ENCODE measurements at regions not wholly inside any gene's neighbourhood (a gene's known extent, or its start where the extent isn't known, plus 50 kb on each side); places are given as distances from the start of the nearest gene placed in this dataset.
"Not testable (repeated sequence)": the region's sequence is repeated elsewhere in the genome, so short reads cannot be mapped to it uniquely, and the experiment has no call there.

DNA sequence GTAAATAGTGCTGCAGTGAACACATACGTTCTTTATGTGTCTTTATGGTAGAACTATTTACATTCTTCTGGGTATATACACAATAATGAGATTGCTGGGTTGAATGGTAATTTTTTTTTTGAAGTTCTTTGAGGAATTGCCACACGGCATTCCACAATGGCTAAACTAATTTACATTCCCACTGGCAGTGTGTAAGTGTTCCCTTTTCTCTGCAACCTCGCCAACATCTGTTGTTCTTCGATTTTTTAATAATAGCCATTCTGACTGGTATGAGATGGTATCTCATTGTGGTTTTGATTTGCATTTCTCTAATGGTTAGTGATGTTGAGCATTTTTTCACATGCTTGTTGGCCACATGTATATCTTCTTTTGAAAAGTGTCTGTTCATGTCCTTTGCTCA lies 609.5 kb downstream of the DNAH5 start:
- not testable (repeated sequence) for DNase-seq

DNA sequence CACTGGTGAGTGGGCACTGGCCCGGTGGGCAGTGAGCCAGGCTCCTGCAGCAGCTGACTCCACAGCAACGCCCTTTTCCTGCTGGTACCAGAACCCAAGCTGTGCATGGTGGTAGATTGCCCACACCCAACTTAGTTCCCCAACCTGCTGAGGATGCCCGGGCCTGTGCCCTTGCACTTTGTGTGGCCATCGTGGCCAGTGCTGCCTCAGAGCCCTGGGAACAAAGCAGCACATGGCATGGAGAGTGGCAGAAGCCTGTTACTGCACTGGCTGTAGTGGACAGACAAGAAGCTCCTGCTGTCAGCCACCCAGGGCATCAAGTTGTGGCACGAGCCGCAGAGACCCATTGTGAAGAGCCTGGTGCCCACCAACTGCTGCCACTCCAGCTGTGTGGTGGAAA lies 612.9 kb downstream of the DNAH5 start:
- DNase-seq, result no peak

DNA sequence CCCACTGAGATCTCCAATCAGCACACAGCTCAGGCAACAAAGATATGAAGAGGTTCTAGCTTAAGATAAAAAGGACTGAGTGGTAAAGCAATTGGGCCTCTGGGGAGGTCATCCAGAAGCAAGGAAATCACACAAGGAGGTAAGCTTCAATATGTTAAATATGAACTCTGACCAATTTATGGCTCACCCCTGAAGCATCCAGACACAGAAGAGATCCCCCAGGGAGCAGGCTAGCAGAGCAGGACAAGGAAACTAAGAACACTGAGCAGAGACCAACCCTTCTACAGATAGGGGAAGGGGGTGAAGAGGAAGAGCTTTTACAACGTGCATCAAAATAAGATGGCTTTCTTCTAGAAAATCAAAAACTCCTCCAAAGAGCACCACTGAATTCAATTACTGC lies 616.2 kb downstream of the DNAH5 start:
- DNase-seq, result no peak

DNA sequence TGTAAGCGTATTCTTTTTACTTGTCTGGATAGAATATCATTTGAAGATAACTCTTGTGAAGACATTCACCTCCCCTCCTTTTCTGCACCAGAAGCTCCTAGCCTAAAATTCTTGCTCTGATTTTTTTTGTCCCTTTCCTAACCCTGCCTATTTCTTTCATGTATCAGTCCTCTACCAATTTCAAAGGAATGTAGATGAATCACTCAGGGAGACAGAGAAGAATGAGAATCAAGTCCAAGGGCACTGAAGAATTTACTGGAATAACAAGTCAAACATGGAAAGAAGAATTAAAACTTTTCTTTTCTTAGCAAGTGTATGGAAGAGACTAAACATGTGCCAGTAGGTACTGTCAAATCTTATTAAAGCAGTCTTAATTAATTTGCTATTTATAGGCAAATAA lies 618.7 kb downstream of the DNAH5 start:
- no peak for DNase-seq

DNA sequence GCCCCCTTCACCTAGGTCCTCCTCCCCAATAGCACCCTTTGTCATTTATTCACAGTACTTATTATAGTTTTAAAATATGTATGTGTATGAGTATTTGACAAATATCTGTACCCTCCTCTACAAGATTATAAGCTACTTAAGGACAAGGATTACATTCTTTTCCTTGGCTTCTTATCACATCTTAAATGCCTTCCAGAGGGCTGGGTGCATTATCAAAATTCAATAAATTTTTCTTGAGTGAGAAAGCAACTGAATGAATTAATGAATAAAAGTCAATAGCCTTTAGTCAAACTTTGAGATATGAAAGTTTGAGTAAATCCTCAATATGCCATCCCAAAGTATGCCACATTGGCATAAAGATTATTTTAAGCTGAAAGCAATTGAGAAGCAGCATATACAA lies 621.7 kb downstream of the DNAH5 start:
- DNase-seq, result no peak

DNA sequence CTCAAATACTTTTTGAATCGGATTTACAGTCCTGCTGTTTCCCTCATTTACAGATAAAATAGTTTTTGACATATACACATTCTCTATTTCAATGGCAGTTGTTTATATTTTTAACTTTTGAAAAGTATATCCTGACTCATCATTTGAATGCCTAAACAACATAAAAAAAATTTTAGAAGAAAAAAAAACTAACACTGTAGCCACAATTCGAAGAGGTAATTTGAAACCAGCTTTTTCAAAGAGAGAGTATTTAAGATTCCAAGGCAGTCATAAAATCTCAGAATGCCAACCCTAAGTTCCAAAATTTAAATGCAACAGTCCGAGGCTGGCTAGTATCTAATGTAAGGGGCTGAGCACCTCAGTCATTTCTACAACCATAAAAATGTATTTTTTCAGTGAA lies 626.8 kb downstream of the DNAH5 start:
- no peak for DNase-seq

DNA sequence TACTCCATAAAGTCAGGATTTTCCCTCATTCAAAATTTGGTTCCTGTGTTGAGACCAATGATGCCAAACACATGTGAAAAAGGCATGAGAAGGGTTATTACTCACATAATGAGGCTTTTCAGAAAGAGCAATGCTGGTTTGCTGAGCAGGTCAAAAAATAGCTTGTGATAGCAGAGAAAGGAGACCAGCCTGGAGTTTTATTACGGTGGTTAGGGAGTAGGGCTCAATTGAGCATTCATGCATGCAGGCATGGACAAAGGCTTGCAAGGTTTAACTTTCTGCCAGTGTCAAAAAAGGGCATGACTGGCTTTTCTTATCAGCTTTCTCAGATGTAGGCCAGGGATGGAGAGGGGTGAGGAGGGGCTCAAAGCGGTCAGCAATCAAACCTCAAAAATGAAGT lies 628.3 kb downstream of the DNAH5 start:
- peak; percentile 1 for DNase-seq

DNA sequence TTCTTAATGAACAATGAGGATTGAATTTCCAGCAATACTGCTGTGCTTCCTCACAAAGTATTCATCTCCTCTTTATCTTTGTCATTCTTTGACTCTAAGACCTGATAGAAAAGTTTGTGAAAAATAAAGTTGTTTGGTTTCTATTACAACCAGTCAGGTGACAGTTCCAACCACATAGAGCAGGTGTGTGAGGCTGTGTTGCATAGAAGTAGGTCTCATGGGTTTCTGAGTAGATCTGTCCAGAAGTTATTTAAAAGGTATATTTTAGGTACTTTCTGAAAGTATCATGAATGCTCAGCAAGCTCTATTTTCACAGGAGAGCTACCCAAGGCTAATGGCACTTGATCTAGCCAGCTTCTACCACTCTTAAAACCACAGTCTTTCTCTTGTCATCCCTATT lies 637.0 kb downstream of the DNAH5 start:
- DNase-seq, result no peak

DNA sequence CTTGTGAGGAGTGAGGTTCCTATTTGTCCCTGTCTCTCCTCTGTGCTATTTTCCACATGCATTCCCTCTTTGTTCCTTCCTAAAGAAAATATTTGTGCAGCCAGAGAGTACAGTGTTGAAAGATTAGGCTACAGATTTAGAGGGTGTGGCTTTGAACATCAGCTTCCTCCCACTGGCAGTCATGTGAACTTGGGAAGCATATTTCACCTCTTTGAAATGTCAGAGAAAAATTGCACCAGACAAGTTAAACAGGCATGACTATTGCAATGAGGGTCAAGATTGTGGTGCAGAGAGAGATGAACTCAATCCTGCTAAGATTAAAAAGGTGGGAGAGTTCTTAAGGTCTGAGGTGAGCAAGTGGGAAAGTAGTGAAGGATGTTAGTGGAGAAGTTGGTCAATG lies 641.0 kb downstream of the DNAH5 start:
- DNase-seq, result no peak

DNA sequence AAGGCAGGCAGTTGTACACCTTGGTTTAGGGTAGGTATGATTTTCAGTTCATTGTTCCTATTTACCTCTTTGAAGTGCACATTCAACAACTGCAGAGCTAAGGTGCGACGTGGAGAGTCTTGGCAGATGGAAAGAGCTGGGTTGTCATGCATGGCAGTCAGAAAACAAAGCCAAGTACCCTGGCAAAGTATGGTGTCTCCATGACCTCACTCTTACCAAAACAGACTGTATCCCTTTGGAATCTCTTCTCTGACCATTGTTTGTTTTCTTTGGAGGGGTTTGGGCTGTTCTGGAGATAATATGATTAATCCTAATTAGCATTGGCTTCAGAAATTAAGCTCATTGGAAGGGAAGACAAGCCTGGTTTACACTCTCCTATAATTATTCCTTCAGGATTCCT lies 665.7 kb downstream of the DNAH5 start:
- DNase-seq, result no peak

DNA sequence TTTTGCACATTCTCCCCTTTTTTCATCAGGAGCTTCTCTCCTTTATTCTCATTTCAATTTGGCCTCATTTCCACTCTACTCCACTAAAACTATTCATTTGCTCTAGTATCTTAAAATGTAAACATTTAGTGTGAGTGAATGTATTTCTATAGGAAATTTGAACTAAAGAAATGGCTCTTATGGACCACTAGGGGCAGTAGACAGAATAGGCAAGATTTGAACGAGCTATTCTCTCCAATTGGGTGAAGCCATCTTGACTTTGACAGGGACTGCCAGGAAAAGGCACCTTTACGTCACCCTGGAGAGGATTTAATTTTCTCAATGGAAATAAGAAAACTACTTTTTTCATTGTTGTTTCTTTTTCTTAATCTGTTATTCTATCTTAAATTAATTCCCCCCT lies 666.3 kb downstream of the DNAH5 start:
- no peak for DNase-seq

DNA sequence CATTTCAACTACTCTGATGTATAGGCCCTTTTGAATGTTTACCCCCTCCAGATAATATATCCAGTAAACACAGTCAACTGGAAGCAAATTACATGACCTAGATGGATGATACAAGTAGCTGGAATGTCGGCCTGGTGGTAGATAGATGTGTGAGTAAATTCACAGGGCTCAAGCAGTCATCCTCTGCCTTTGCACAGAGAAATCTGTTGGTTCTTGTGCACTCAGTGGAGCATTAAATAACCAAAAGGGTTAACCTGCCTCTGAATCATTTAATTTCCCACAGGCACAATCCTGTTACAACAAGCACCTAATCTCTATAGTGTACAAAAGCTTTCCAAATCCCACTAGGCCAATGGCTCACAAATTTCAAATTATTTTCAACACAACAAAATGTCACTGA lies 668.3 kb downstream of the DNAH5 start:
- DNase-seq, result no peak

DNA sequence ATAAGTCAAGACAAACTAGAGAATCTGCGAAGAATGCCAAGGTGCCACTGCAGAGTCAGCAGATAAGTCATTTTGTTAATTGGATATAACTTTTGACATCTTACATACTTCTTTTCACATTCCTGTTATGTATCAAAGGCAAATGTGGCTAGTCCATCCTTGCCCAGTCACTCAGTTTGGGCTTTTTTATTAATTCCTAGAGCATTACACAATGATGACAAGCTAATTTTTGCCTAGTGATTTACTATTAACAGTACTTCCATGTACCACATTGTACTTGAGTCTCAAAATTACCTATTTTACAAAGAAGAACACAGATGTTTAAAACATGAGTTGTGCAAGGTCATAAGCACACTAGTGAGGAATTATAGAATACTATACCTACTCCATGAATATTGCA lies 680.8 kb downstream of the DNAH5 start:
- no peak for DNase-seq

DNA sequence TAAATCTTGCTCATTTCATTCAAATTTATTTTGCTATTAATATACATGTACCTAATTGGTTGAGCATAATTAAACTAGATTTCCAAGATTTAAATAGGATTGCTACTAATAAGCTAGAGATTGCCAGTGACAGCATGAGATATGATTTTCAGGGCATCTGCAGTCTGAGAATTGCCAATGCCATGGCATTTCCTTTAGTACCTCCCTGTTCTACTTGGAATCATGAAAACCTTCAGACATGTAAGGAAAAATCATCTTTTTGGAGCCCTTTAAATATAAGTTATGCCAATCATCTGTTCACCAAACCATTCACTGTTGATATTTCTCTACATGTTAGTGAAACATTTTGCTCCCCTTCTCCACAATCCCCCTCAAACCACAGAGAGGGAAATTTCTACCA lies 691.4 kb downstream of the DNAH5 start:
- no peak for DNase-seq

DNA sequence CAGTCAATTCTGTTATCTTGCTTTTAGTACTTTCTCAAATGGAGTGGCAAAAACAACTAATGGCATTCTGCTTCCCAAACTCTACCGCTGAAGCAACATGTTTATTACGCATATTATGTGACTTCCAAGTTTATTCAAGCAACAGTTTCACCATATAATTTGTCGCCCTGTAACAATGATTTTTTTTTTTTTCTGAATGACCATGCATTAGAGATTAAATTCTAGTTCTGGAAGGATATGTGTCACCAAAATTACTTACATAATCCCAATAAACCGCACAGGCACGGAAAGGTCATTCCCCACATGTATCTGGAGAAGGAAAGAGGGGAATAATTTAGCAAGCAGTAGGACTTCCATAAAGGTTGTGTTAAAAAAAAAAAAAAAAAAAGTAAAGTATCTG lies 691.8 kb downstream of the DNAH5 start:
- DNase-seq, result no peak

DNA sequence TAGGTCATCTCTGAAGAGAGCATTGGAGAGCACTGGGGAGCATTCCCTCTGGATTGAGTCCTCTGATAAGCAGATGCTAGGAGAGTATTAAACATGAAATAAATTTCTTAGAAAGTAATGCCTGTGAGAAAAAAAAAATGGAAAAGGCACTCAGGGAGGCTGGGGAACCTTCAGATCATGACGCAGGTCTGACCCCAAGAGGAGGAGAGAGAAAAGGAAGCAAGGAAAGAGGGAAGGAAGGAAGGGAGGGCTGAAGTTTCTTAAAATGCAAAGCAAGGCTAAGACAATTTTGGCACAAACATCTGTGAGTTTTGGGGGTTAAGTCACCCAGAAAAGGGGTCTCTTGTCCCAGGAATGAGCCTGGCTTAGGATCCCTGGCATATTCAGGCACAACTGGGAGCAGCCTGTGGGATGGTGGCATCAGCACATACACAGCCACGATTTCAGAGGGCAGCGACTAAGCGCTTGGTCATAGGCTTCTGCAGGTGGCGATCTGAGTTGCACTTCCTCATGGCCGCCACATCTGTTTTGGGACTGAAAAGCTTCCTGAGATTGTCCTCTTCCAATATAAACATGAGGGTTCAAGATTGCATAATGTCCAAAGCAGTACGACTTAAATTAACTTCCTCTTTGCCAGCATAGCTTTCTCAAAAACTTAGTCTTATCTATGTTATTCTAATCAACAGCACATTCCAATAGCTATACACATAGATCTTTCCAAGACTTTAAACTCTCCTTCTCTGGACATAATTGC lies 692.7 kb downstream of the DNAH5 start:
- no peak for DNase-seq

DNA sequence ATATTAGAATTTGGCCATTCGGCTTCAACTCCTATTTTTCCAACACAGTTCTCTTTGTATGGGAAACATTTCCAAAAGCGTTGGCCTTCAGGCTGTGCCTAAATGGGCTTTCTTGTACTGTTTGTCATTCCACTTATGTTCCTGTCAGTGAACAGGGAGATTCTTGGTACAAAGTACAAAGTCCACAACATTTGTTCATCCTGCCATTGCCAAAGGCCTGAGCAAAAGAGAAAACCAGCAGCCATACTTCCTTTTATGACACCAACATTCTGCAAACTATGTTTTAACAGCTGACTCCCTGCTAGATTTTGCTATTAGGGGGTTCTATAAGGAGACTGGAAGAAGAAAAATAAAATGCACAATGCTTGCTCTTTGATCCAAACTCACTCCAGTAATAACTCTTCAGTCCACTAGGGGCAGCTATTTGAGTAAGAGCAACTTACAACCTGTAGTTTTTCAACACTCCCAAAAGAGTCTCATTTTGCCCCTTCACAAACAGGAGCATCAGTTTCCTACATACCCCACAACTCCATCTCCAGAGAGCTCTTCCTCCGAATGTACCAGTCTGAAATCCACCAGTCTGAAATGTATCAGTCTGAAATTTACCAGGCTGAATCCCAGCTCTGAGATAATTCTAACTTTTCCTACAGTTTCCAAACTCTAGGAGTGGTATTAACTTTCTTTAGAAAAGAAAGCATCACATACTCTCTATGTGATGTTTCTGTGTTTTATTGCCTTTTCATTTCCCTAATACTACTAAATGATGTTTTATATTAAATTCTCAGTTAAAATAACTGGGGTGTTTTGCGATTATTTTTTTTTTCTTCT lies 693.8 kb downstream of the DNAH5 start:
- DNase-seq, result no peak

DNA sequence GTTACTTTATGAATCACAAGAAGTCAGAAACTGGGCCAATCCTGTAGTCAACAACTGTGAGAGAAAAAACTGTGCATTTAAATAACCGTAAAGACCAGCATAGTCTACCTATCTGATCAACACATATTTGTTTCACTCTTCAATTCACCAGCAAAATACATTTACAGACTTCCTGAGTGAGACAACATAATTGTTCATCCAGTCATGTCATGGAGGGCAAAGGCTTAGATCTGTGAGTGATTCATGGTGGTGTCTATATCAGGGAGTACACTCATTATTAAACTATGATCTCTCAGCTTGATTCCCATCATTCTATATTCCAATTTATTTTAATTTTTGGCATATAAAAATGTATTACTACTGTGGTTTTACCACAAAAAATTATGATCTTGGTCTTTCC lies 694.6 kb downstream of the DNAH5 start:
- no peak for DNase-seq

DNA sequence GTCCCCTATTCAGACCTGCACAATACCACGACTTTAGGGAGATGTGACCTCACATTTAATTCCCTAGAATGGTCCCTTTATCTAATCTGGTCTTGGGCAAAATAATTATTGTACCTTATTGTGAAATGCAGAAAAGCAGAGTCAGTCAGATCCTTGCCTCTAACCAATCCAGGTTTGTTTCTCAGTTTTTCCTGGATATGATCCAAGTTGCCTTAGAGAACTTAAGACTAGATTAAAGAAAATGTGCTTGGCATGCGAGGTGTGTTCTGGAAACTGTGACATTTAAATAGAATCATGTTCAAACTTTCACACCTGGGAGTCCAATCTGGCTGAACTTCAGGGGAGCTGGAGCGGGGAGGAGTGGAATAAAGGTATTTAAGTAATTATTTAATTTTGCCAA lies 696.2 kb downstream of the DNAH5 start:
- DNase-seq, result no peak

DNA sequence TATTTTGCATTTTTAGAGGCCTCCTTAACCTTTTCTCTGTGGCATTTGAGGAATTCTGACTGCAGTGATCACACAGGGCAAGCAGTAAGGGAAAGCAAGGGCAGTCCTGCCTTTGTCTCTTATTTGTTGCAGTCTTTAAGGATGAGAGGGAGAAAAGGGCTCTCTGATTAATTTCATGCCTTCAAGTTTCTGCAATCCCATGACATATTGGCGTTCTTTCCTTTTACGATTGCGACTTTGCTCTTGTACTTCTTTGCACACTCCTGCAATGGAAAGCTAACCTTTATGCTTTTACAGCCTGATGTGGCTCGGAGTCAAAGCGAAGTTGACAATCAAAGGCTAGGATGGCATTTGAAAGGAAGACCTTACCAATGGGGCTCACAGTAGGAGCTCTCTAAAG lies 698.4 kb downstream of the DNAH5 start:
- DNase-seq, result no peak

DNA sequence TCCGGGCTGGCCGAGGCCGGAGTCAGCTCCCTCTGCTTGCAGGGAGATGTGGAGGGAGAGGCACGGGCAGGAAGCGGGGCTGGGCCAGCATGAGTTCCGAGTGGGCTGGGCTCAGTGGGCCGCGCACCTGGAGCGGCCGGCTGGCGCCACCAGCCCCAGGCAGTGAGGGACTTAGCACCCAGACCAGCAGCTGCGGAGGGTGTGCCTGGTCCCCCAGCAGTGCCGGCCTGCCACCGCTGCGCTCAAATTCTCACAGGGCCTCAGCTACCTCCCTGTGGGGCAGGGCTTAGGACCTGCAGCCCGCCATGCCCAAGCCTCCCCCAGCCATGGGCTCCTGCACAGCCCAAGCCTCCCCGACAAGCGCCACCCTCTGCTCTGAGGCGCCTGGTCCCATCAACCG lies 700.3 kb downstream of the DNAH5 start:
- no peak for DNase-seq

DNA sequence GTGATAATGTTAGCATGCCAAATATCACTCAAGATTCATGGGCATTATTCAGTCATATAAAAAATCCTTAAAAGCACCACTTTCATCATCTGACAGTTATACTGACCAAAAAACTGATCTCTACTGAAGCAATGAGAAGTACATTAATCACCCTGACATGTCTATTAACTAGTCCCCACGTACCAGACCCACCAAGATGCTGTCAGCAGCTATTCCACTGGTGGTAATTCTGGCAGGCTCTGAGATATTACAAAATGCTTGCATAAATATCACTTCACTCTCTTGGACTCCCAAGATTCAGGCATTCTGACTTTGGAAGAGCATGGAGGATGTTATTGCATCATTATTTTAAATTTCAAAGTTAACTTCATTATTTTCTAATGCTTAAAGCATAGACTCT lies 717.0 kb downstream of the DNAH5 start:
- no peak for DNase-seq

DNA sequence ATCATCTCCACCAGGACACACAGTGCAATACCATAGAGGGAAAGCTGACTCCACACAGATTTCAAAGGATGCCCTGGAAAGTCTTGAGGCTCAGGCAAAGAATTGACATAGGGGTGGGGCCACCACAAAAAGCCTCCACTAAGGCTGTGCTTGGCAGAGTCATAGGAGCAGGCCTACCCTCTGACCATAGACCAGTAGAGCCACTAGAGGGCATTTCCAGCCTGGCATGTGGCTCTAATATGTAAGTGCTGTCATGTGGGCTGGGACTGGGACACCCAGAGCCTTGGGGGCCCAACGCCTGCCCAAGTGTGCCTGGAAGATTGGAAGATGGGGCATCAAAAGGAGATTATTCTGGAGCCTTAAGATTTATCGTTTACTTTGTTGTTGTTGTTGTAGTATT lies 726.0 kb downstream of the DNAH5 start:
- DNase-seq, result no peak

DNA sequence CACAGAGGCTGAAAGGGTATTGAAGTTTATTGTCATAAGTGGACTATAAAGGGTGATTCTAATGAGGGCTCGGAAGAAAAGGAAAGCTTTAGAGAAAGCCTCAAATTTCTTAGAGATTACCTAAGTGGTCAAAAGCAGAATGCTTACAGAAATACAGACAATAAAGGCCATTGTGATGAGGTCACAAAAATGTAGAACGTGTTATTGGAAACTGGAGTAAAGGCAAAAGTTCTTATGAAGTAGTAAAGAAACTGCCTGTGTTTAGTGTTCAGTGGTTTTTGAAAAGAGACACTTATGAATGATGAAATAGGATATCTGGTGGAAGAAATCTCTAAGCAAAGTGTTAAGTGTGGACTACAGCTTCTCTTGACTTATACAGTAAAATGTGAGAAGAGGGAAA lies 726.9 kb downstream of the DNAH5 start:
- DNase-seq, result no peak
